Thoracic aorta (tissue), 2 donors: ENCODE measurements at regions not wholly inside any gene's neighbourhood (a gene's known extent, or its start where the extent isn't known, plus 50 kb on each side); places are given as distances from the start of the nearest gene placed in this dataset.
"Not testable (repeated sequence)": the region's sequence is repeated elsewhere in the genome, so short reads cannot be mapped to it uniquely, and the experiment has no call there.

Experiments used
- ATAC-seq: fragments of 150-250 bp; one replicate; pipeline ENCODE4 v1.8.0; 2017; ENCODE audit warnings: low read depth; ENCODE audit not compliant: insufficient number of reproducible peaks, low FRiP score
- DNase-seq: peaks from one replicate; pipeline ENCODE4 v3.0.0-alpha.2; 2020; ENCODE audit warnings: low spot score
- H3K27ac ChIP-seq, 2 donors: fragments of 200-600 bp; sonication (generic); 1 replicate in 1 of 2; 2 replicates in 1 of 2; pipeline ENCODE4 v1.5.1; 2016; ENCODE audit warnings: mild to moderate bottlenecking in 2 of 2, moderate library complexity in 2 of 2
- H3K27me3 ChIP-seq: fragments of 200-600 bp; sonication (generic); replicated peaks from 2 replicates; pipeline ENCODE4 v1.6.0; 2016; ENCODE audit warnings: mild to moderate bottlenecking; ENCODE audit not compliant: insufficient read depth
- H3K36me3 ChIP-seq: fragments of 200-600 bp; sonication (generic); one replicate; pipeline ENCODE4 v1.5.1; 2016
- H3K4me1 ChIP-seq, 2 donors: fragments of 200-600 bp; sonication (generic); 1 replicate in 1 of 2; 2 replicates in 1 of 2; pipeline versions ENCODE4 v1.5.1 to v1.6.0; 2016; ENCODE audit warnings: low read depth in 2 of 2, mild to moderate bottlenecking in 1 of 2; ENCODE audit not compliant: control insufficient read depth in 1 of 2
- H3K4me3 ChIP-seq: fragments of 200-600 bp; sonication (generic); 2 replicates; pipeline ENCODE4 v1.5.1; 2016; ENCODE audit warnings: mild to moderate bottlenecking
- H3K9me3 ChIP-seq: fragments of 200-600 bp; sonication (generic); 2 replicates; pipeline ENCODE4 v1.5.1; 2016
- TF ChIP-seq, protein P1 (sequence below): fragments of 200-600 bp; sonication (generic); IDR thresholded peaks from one replicate; pipeline ENCODE4 v1.5.1; 2019; ENCODE audit warnings: antibody characterized with exemption

DNA sequence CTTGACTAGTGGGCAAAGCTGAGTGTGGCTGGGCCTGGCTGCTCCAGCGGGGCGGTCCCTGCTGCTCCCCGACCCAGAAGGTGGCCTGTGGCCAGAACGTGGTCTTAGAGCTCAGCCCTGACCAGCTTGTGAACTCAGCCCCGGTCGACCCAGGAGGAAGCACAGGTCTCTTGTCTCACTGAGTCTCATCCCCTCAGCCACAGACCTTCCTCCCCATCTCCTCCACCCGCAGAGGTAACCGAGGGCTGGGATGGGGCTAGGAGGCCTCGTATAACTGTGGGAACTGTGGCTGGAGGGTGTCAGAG lies 546.2 kb upstream of the B3GAT1 start:
- Histone ChIP-seq H3K27me3 (no peaks in the 10 kb centered on the region), H3K4me1 (no peaks in the 10 kb centered on the region), H3K36me3 (no peaks in the 10 kb centered on the region), H3K27ac (no peak overlapping the region), H3K4me3 (no peak overlapping the region), H3K9me3 (no peaks in the 10 kb centered on the region)
- no peak for ATAC-seq
- no peak for DNase-seq
- TF ChIP-seq, protein P1, sequence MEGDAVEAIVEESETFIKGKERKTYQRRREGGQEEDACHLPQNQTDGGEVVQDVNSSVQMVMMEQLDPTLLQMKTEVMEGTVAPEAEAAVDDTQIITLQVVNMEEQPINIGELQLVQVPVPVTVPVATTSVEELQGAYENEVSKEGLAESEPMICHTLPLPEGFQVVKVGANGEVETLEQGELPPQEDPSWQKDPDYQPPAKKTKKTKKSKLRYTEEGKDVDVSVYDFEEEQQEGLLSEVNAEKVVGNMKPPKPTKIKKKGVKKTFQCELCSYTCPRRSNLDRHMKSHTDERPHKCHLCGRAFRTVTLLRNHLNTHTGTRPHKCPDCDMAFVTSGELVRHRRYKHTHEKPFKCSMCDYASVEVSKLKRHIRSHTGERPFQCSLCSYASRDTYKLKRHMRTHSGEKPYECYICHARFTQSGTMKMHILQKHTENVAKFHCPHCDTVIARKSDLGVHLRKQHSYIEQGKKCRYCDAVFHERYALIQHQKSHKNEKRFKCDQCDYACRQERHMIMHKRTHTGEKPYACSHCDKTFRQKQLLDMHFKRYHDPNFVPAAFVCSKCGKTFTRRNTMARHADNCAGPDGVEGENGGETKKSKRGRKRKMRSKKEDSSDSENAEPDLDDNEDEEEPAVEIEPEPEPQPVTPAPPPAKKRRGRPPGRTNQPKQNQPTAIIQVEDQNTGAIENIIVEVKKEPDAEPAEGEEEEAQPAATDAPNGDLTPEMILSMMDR = no peak

DNA sequence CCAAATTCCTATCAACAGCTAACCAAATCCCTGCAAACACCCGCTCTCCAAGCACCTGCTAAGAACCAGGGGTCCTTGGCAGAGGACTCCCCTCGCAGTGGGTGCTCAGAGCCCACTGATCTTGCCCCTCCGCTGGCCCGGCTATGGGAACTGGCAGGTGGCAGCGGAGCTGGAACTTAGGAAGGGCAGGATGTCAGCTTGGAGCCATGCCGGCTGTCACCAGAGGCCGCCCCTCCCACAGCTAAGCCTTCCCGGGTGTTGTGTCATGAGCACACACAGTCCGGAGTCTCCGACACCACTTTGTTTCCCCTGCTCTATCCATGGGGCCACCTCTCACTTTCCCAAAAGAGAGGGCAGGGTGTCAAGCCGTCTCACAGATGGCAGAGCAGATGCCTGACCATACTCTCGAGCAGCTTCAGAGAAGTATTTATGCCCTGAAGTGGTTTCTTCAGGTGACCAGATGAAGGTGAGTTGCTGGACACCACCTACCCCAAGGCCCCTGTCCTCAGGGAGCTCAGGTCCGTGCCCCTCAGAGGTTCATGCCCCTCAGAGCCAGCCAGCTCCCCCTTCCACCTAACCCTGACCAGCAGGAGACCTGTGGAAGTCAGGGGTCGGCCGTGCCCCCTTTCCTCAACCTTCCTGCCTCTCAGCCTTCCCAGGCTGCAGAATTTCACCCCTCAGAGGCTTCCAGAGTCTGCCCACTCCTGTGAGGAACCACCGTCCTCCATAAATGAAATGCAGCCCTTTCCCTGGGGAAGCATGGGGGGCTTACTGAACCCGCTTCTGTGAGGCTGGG lies 545.7 kb upstream of the B3GAT1 start:
- no peak for ATAC-seq
- no peak overlapping the region for H3K27ac ChIP-seq
- no peaks in the 10 kb centered on the region for H3K4me1 ChIP-seq
- no peak for DNase-seq
- TF ChIP-seq, protein P1 = no peak
- H3K4me3 ChIP-seq = no peak overlapping the region
- H3K9me3 ChIP-seq = no peaks in the 10 kb centered on the region
- H3K36me3 ChIP-seq = no peaks in the 10 kb centered on the region
- H3K27me3 ChIP-seq = no peaks in the 10 kb centered on the region

DNA sequence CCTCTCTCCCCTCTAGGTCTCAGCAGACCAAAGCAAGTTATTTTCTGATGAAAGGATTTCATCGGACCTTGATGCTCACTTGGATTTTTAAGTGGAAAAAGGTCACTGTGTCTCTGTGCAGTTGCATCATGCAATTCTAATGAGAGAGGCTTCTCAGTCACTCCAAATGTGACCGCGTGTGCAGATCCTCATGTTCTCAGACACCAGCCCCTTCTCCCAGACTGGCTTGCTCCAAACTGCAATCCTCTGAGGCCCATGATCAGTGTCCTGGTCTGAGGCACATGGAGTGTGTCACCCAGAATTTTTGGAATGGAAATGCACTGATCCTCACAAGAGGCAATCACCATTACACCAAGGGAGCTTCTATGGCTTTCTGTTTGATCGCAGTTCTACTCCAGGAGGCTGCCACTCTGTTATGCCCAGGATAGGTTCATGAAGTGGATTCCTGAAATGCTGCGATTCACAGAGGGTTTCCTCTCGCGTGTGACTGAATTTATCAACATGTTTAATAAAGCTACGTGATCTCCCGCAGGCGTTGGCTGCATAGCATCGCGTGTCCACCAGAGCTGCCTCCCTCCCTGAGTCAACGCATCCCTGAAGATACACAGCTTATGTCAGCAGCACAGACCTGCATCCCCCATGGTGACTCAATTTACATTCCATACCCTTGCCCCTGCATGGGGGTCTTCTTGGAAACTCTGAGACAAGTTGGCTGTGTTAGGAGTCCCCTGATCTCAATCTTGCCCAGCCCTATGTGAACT lies 544.6 kb upstream of the B3GAT1 start:
- DNase-seq = no peak
- Histone ChIP-seq H3K4me3 (no peak overlapping the region), H3K27ac (no peak overlapping the region), H3K36me3 (no peaks in the 10 kb centered on the region), H3K4me1 (peaks cover 0 to 3% of the 10 kb centered on the region in 2 donors), H3K27me3 (no peaks in the 10 kb centered on the region), H3K9me3 (no peaks in the 10 kb centered on the region)
- TF ChIP-seq, protein P1 = no peak
- no peak for ATAC-seq

GRCh38 chr11:134955970-134956369 lies 543.9 kb upstream of the B3GAT1 start:
- DNase-seq, H3K27ac ChIP-seq, H3K36me3 ChIP-seq, H3K4me1 ChIP-seq, H3K27me3 ChIP-seq, H3K4me3 ChIP-seq, H3K9me3 ChIP-seq, ATAC-seq: not testable (repeated sequence)

DNA sequence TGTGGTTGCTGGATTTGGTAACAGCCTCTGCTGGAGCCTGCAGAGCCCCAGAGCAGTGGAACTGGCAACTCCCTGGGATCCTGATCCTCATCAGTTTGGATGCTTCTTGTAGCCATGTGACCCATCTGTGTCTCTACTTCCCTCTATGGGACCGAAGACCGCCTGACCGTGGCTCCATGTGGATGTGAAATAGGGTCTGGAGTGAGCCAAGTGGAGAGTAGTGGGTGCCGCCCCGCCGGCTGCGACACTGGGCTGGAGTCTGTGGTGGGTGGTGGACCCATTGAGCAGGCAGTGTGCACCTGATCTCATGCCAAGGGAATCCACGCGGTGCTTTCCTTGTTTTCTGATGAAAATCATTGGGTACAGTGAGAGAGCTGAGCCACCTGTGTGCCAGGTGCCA lies 543.2 kb upstream of the B3GAT1 start:
- H3K9me3 ChIP-seq = no peaks in the 10 kb centered on the region
- no peaks in the 10 kb centered on the region for H3K27me3 ChIP-seq
- no peaks in the 10 kb centered on the region for H3K36me3 ChIP-seq
- DNase-seq (no peak), ATAC-seq (no peak)
- H3K27ac ChIP-seq = no peak overlapping the region
- H3K4me3 ChIP-seq = no peak overlapping the region
- peaks cover 4 to 16% of the 10 kb centered on the region in 2 donors for H3K4me1 ChIP-seq
- TF ChIP-seq, protein P1 = no peak

GRCh38 chr11:134954456-134954855 lies 542.4 kb upstream of the B3GAT1 start:
- not testable (repeated sequence) for DNase-seq, H3K36me3 ChIP-seq, H3K4me3 ChIP-seq, H3K9me3 ChIP-seq, H3K27me3 ChIP-seq, H3K27ac ChIP-seq, ATAC-seq
- H3K4me1 ChIP-seq = peaks cover 12 to 24% of the 10 kb centered on the region in 2 donors

DNA sequence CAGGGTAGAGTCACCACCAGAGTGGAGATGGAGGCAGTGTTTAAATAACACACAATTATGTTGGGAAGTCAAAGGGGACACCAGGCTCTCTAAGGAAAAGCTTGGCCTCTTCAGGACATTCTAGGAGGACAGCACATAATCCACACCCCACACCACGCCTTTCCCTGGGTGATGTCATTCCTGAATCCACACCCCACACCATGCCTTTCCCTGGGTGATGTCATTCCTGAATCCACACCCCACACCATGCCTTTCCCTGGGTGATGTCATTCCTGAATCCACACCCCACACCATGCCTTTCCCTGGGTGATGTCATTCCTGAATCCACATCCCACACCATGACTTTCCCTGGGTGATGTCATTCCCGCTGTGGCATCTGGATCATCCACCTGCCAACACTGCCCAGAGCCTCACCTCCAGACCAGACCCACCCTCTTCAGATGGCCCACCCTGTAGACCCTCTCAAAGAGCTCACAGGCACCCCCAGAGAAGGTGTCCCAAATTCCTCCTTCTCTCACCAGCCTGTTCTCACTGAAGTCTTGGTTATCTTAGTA lies 541.5 kb upstream of the B3GAT1 start:
- not testable (repeated sequence) for H3K27me3 ChIP-seq, ATAC-seq, H3K9me3 ChIP-seq, H3K36me3 ChIP-seq, DNase-seq, H3K4me3 ChIP-seq, H3K27ac ChIP-seq
- peaks cover 18 to 34% of the 10 kb centered on the region in 2 donors for H3K4me1 ChIP-seq
